Pancreas (tissue), 10 donors: ENCODE measurements at regions not wholly inside any gene's neighbourhood (a gene's known extent, or its start where the extent isn't known, plus 50 kb on each side); places are given as distances from the start of the nearest gene placed in this dataset.
"Not testable (repeated sequence)": the region's sequence is repeated elsewhere in the genome, so short reads cannot be mapped to it uniquely, and the experiment has no call there.

Source experiments
- ATAC-seq, 4 donors: fragments of 200-7000 bp; cut with Tn5 transposase; one replicate each; pipeline versions ENCODE4 v1.8.0 to v1.9.1; 2020; ENCODE audit warnings: mild to moderate bottlenecking in 4 of 4, moderate library complexity in 4 of 4
- DNase-seq, 6 donors: peaks; one replicate each; pipeline ENCODE4 v3.0.0-alpha.2; 2020
- FAIRE-seq: peaks from 2 replicates; lab custom pipeline; 2012; peaks lifted over from hg19 to GRCh38; lab: Jason Lieb, UNC
- H3K27ac ChIP-seq, 4 donors: fragments of 200-600 bp; sonication (generic); 1 replicate in 3 of 4; 2 replicates in 1 of 4; pipeline versions ENCODE4 v1.5.0 to v1.8.0; 2020
- H3K27me3 ChIP-seq, 4 donors: fragments of 200-600 bp; one replicate each; pipeline ENCODE4 v1.8.0; 2021
- H3K36me3 ChIP-seq, 3 donors: fragments of 200-600 bp; sonication (generic) in 1 of 3; one replicate each; pipeline versions ENCODE4 v1.5.0 to v1.8.0; 2020 to 2021
- H3K4me1 ChIP-seq, 3 donors: fragments of 200-600 bp; one replicate each; pipeline ENCODE4 v1.8.0; 2021
- H3K4me3 ChIP-seq, 4 donors: fragments of 200-600 bp; sonication (generic) in 2 of 4; one replicate each; pipeline versions ENCODE4 v1.5.0 to v1.8.0; 2020 to 2021
- H3K9me3 ChIP-seq, 4 donors: fragments of 200-600 bp; one replicate each; pipeline ENCODE4 v1.8.0; 2021
- WGBS, 2 donors: extraction: QIAGEN DNeasy Blood & Tissue Kit; methylation state at CpG; one replicate each; pipeline ENCODE4 v1.1.7; 2013; 5-methylcytosine and 5-hydroxymethylcytosine counted together
- intact Hi-C, 3 donors: fragments of 100-400 bp; cut with DNase I; formaldehyde crosslinking; loops; one replicate each; pipeline versions ENCODE4 v1.11.1 to v1.14.2; 2022
- TF ChIP-seq, protein P1 (sequence below), 4 donors: fragments of 200-600 bp; sonication (generic) in 3 of 4; IDR thresholded peaks; one replicate each; pipeline versions ENCODE4 v1.5.0 to v1.8.0; 2021; ENCODE audit warnings: antibody characterized with exemption in 4 of 4
- donor health status: healthy with polysubstance abuse.
- donor health status: DM: no; HTN: no; CAD: no; lungs with moderate emphysema.
- donor health status: DM: no; HTN: no; CAD: no.
- donor health status: control.
- donor health status: control.
- donor health status: Bipolar disorder and iron deficiency.
- donor health status: DM: yes; HTN: yes; CAD: no.
- donor health status: DM: no; HTN: no; CAD: no.
- donor health status: DM: no; HTN: no; CAD: no.
- donor health status: DM: yes; HTN: yes; CAD: no.

DNA sequence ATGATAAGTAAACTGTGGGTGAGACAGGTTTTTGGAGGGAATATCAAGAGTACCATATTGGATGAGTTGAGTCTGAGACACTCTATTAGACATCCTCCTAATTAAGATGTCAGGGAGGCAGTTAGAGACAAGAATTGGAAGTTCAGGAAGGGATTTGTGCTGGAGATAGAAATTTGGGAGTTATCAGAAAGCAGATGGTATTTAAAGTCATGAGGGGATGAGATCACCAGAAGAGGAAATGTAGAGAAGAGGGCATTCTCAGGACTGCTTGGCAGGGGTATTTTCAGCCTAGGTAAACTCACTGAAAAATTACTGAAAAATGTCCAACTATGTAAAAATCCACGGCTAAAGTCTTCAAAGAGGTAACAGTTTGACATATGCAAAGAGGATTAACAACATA is 161.6 kb upstream of the PGRMC2 start:
- Histone ChIP-seq H3K27ac (no peak overlapping the region), H3K4me1 (no peaks in the 10 kb centered on the region), H3K4me3 (no peak overlapping the region), H3K36me3 (no peaks in the 10 kb centered on the region), H3K9me3 (no peaks in the 10 kb centered on the region), H3K27me3 (no peaks in the 10 kb centered on the region)
- 57 to 64% methylated on average over 1 of the region's 1 CpG for WGBS, 2 donors
- DNase-seq, result no peak
- no peak for FAIRE-seq
- intact Hi-C loops, result no loop called here
- ATAC-seq, result no peak
- TF ChIP-seq, protein P1, sequence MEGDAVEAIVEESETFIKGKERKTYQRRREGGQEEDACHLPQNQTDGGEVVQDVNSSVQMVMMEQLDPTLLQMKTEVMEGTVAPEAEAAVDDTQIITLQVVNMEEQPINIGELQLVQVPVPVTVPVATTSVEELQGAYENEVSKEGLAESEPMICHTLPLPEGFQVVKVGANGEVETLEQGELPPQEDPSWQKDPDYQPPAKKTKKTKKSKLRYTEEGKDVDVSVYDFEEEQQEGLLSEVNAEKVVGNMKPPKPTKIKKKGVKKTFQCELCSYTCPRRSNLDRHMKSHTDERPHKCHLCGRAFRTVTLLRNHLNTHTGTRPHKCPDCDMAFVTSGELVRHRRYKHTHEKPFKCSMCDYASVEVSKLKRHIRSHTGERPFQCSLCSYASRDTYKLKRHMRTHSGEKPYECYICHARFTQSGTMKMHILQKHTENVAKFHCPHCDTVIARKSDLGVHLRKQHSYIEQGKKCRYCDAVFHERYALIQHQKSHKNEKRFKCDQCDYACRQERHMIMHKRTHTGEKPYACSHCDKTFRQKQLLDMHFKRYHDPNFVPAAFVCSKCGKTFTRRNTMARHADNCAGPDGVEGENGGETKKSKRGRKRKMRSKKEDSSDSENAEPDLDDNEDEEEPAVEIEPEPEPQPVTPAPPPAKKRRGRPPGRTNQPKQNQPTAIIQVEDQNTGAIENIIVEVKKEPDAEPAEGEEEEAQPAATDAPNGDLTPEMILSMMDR (IDR thresholded peaks at IDR 0.05), result no peak

DNA sequence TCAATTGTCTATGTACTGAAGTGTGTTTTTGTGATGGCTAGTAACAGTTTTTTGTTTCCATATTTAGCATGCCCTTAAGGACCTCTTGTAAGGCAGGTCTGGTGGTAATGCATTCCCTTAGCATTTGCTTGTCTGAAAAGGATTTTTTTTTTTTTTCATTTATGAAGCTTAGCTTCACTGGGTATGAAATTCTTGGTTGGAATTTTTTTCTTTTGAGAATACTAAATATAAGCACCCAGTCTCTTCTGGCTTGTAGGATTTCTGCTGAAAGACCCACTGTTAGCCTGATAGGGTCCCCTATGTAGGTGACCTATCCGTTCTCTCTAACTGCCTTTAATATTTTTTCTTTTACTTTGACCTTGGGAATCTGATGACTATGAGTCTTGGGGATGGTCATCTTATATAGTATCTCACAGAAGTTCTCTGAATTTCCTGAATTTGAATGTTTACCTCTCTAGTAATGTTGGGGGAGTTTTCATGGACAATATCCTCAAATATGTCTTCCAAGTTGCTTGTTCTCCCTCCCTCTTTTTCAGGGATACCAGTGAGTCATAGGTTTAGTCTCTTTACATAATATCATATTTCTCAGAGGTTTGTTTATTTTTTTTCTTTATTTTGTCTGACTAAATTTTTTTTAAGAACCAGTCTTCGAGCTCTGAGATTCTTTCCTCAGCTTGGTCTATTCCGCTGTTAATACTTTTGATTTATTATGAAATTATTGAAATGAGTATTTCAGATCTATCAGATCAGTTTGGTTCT is 157.1 kb upstream of the PGRMC2 start:
- intact Hi-C loops, result no loop called here
- Histone ChIP-seq H3K27ac (no peak overlapping the region), H3K27me3 (no peaks in the 10 kb centered on the region), H3K9me3 (no peaks in the 10 kb centered on the region), H3K36me3 (no peaks in the 10 kb centered on the region), H3K4me3 (no peak overlapping the region), H3K4me1 (no peaks in the 10 kb centered on the region)
- 96 to 99% methylated on average over 3 of the region's 3 CpGs for WGBS, 2 donors
- FAIRE-seq, result no peak
- ATAC-seq, result no peak
- TF ChIP-seq, protein P1 (IDR thresholded peaks at IDR 0.05), result no peak
- DNase-seq, result no peak

DNA sequence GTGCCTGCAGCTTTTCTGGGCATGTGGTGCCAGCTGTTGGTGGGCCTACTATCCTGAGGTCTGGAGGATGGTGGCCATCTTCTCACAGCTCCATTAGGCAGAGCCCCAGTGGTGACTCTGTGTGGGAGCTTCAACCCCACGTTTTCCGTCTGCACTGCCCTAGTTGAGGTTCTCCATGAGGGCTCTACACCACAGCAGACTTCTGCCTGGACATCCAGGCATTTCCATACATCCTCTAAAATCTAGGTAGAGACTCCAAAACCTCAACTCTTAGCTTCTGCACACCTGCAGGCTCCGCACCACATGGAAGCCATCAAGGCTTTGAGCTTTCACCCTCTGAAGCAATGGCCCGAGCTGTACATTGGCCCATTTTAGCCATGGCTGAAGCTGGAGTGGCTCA is 153.3 kb upstream of the PGRMC2 start:
- Histone ChIP-seq H3K9me3 (no peaks in the 10 kb centered on the region), H3K27me3 (no peaks in the 10 kb centered on the region), H3K36me3 (no peaks in the 10 kb centered on the region), H3K27ac (no peak overlapping the region), H3K4me1 (no peaks in the 10 kb centered on the region), H3K4me3 (no peak overlapping the region)
- FAIRE-seq (no peak), ATAC-seq (no peak), DNase-seq (no peak)
- TF ChIP-seq, protein P1 (IDR thresholded peaks at IDR 0.05), result no peak
- 85 to 98% methylated on average over 4 of the region's 4 CpGs for WGBS, 2 donors
- intact Hi-C loops, result no loop called here

DNA sequence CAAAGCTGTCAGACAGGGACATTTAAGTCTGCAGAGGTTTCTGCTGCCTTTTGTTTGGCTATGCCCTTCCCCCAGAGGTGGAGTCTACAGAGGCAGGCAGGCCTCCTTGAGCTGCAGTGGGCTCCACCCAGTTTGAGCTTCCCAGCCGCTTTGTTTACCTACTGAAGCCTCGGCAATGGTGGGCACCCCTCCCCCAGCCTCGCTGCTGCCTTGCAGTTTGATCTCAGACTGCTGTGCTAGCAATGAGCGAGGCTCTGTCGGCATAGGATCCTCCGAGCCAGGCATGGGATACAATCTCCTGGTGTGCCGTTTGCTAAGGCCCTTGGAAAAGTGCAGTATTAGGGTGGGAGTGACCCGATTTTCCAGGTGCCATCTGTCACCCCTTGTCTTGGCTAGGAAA is 149.4 kb upstream of the PGRMC2 start:
- intact Hi-C loops, H3K4me3 ChIP-seq, H3K4me1 ChIP-seq, H3K27ac ChIP-seq, H3K27me3 ChIP-seq, FAIRE-seq, H3K9me3 ChIP-seq, ATAC-seq, DNase-seq, H3K36me3 ChIP-seq: not testable (repeated sequence)
- 89 to 96% methylated on average over 8 of the region's 8 CpGs for WGBS, 2 donors

GRCh38 chr4:128429023-128429613 is 141.5 kb upstream of the PGRMC2 start:
- ATAC-seq, H3K4me3 ChIP-seq, intact Hi-C loops, H3K27me3 ChIP-seq, H3K27ac ChIP-seq, H3K9me3 ChIP-seq, DNase-seq, H3K36me3 ChIP-seq, FAIRE-seq: not testable (repeated sequence)
- 92 to 93% methylated on average over 2 of the region's 2 CpGs for WGBS, 2 donors
- H3K4me1 ChIP-seq, result peaks cover 6 to 12% (median 11%) of the 10 kb centered on the region in 3 donors

GRCh38 chr4:128428397-128428796 is 140.8 kb upstream of the PGRMC2 start:
- TF ChIP-seq, protein P1 (IDR thresholded peaks at IDR 0.05), result no peak
- Histone ChIP-seq H3K27ac (peak overlapping the region in 2 of 4 donors; percentile 29 to 65), H3K4me3 (peak overlapping the region in 1 of 4 donors; percentile 19), H3K9me3 (no peaks in the 10 kb centered on the region), H3K27me3 (no peaks in the 10 kb centered on the region), H3K4me1 (peaks cover 6 to 18% (median 18%) of the 10 kb centered on the region in 3 donors), H3K36me3 (no peaks in the 10 kb centered on the region)
- DNase-seq, result no peak
- intact Hi-C loops, result no loop called here
- WGBS, 2 donors, result 96 to 98% methylated on average over 3 of the region's 3 CpGs
- no peak for FAIRE-seq
- no peak for ATAC-seq
